ENCODE measurements at regions not wholly inside any gene's neighbourhood (a gene's known extent, or its start where the extent isn't known, plus 50 kb on each side); places are given as distances from the start of the nearest gene placed in this dataset.
A peak's percentile ranks its signal among the peaks of the same experiment; 100 is the strongest.

DNA sequence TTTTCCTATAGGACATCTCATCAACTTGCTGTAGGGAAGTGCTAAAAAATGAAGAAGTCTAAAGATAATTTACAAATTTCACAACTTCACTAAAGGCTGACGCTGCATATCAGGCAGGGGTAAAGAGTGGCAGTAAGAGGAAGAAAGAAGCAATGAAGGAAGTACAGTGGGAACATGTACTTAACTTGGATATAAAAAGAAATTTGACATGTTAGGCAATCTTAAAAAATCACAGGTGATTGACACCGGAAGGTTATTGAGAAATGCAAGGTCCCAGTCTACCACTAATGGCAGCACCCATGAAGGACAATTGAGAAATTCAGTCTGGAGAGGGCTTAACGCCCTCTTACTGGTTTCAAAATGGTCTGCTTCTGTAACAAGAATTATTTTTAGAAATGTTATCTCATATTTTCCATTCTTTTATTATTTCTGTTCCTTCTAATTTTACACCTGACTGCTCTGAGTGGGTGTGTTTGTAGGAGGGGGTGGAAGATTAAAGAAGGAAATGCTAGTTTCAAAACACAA, 358.1 kb downstream of the KCNJ2 start:
- Histone ChIP-seq H3K4me1 (peaks cover 0 to 2% of the 10 kb centered on the region in 2 donors), H3K36me3 (no peaks in the 10 kb centered on the region), H3K27ac (peak overlapping the region in 1 of 2 donors; percentile 35), H3K27me3 (no peaks in the 10 kb centered on the region), H3K9me3 (no peaks in the 10 kb centered on the region), H3K4me3 (no peak overlapping the region)
- no peak for DNase-seq (ENCODE audit: low spot score)
- no peak for TF ChIP-seq CTCF (IDR thresholded peaks at IDR 0.05)

DNA sequence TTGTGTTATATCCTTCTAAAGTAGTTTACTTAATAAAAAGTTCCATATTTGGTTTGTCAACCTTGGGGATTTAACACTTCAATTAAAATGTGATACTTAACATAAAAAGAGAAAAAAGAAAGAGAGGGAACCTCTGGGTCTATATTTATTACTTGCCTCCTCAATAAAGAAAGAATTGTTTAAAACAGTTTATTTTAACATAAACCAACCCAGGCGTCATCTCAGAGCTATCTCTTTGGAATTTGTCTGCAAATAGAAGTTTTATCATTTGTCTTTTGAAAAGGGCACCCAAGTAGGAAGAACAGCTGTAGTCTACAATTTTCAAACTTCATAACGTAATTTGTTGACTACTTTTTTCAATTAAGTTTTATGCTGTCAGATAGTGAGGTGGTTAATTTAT, 364.1 kb downstream of the KCNJ2 start:
- H3K27me3 ChIP-seq = no peaks in the 10 kb centered on the region
- no peaks in the 10 kb centered on the region for H3K9me3 ChIP-seq
- no peak for TF ChIP-seq CTCF (IDR thresholded peaks at IDR 0.05)
- H3K4me3 ChIP-seq = no peak overlapping the region
- no peaks in the 10 kb centered on the region for H3K36me3 ChIP-seq
- DNase-seq (ENCODE audit: low spot score) = no peak
- no peak overlapping the region for H3K27ac ChIP-seq
- H3K4me1 ChIP-seq = no peaks in the 10 kb centered on the region

- TF ChIP-seq CTCF (IDR thresholded peaks at IDR 0.05) = no peak
- H3K27ac ChIP-seq = no peak overlapping the region
- no peaks in the 10 kb centered on the region for H3K36me3 ChIP-seq
- H3K4me3 ChIP-seq = no peak overlapping the region
- H3K4me1 ChIP-seq = no peaks in the 10 kb centered on the region
- no peaks in the 10 kb centered on the region for H3K27me3 ChIP-seq
- DNase-seq (ENCODE audit: low spot score) = no peak
- no peaks in the 10 kb centered on the region for H3K9me3 ChIP-seq
These were observed 366.7 kb downstream of the KCNJ2 start for GRCh38 chr17:70535986-70536385.

DNA sequence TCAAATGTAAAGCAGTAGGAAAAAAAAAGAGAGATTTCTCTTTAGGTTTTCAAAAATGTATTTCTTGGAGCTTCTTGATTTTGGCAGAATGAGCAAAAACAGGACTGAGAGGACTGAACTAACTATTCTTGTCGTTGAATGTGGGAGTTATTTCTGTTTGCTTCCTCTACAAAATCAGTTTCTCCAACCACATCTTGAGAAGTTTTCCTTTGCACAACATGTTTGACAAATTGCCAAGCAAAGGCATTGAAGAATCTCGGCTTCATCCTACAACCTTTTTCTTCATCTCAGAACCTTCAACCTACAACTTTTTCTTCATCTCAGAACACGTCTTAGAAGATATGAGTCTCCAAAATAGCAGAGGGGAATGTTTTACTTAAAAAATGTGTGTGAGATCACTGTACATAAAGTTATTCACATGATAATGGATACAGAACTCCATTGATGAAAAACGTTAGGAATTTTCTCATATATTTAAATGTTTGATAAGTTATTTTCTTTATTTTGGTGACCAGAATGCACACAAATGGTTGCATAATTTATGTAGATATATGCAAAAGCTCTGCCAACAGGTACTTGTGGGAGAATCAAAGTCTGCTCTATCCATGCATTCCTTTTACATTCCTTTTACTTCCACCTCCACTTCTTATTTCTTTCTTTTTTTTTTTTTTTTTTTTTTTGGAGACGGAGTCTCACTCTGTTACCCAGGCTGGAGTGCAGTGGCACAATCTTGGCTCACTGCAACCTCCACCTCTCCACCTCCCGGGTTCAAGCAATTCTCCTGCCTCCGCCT, 370.0 kb downstream of the KCNJ2 start:
- Histone ChIP-seq H3K9me3 (no peaks in the 10 kb centered on the region), H3K36me3 (no peaks in the 10 kb centered on the region), H3K4me3 (no peak overlapping the region), H3K27me3 (no peaks in the 10 kb centered on the region), H3K4me1 (no peaks in the 10 kb centered on the region), H3K27ac (no peak overlapping the region)
- TF ChIP-seq CTCF (IDR thresholded peaks at IDR 0.05) = no peak
- no peak for DNase-seq (ENCODE audit: low spot score)

DNA sequence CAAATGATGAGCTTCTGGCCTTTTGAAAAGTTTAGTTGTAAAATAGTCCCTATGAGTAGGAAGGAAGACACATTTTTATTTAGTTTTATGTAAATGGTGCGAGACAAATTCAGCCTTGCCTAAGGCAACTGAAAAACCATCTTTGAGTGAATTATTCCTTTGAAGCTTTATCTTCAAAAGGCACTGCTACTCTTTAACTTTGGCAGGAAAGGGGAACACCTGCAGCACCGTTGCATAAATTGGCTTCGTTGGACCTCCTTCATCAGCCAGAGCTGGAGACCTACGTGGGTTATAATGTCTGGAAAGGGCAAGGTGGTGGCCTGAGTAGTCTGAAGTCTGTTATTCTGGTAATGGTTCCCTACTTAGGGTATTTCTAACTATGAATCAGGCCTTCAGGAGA, 373.5 kb downstream of the KCNJ2 start:
- H3K4me1 ChIP-seq = no peaks in the 10 kb centered on the region
- no peak overlapping the region for H3K27ac ChIP-seq
- H3K9me3 ChIP-seq = no peaks in the 10 kb centered on the region
- H3K36me3 ChIP-seq = no peaks in the 10 kb centered on the region
- no peaks in the 10 kb centered on the region for H3K27me3 ChIP-seq
- H3K4me3 ChIP-seq = no peak overlapping the region
- TF ChIP-seq CTCF (IDR thresholded peaks at IDR 0.05) = no peak
- no peak for DNase-seq (ENCODE audit: low spot score)

DNA sequence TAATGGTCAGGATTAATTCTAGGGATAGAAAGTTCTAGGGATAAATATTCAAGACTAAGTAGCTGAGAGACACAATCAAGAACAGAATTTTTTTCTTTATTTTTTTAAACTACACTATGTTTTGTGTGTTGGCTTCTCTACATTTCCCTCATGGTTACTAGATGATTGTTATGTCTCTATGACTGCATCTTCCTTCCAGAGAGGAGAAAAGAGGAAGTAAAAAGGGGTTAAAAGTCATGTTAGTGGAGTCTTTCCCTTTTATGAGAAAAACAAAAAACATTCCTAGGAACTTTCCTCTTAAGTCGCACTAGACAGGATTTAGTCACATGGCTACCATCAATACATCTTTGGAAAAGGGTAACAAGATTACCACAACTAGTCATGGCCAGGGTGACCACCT, 375.0 kb downstream of the KCNJ2 start:
- Histone ChIP-seq H3K4me3 (no peak overlapping the region), H3K27ac (no peak overlapping the region), H3K27me3 (no peaks in the 10 kb centered on the region), H3K9me3 (no peaks in the 10 kb centered on the region), H3K36me3 (no peaks in the 10 kb centered on the region), H3K4me1 (no peaks in the 10 kb centered on the region)
- no peak for DNase-seq (ENCODE audit: low spot score)
- no peak for TF ChIP-seq CTCF (IDR thresholded peaks at IDR 0.05)
